ENCODE measurements at regions not wholly inside any gene's neighbourhood (a gene's known extent, or its start where the extent isn't known, plus 50 kb on each side); places are given as distances from the start of the nearest gene placed in this dataset.

DNA sequence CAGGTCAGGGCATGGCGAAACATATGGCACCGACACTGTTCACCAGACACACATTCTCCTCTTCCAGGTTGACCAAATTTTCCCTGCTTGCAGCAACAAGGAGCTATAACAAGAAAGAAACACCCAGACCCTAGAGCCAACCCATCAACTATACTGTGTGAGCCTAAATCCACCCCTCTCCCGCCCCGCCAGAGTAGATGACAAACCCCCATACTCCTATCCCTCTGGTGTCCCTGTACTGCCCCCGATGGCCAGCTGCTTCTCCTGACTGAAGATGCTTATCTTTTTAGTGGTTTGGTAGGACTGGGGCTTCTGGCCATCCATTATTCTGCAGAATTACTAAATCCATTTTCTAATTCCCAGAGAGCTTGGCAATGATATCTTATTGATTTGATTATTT is 70.1 kb upstream of the EEPD1 start:
- Mint-ChIP-seq H3K27ac (no peak overlapping the region), H3K4me3 (no peak overlapping the region), H3K36me3 (ENCODE audit: low read depth) (no peaks in the 10 kb centered on the region), H3K4me1 (ENCODE audit: low read depth) (no peaks in the 10 kb centered on the region), H3K9me3 (no peaks in the 10 kb centered on the region), H3K27me3 (peaks cover 3% of the 10 kb centered on the region)
- DNase-seq: no peak

DNA sequence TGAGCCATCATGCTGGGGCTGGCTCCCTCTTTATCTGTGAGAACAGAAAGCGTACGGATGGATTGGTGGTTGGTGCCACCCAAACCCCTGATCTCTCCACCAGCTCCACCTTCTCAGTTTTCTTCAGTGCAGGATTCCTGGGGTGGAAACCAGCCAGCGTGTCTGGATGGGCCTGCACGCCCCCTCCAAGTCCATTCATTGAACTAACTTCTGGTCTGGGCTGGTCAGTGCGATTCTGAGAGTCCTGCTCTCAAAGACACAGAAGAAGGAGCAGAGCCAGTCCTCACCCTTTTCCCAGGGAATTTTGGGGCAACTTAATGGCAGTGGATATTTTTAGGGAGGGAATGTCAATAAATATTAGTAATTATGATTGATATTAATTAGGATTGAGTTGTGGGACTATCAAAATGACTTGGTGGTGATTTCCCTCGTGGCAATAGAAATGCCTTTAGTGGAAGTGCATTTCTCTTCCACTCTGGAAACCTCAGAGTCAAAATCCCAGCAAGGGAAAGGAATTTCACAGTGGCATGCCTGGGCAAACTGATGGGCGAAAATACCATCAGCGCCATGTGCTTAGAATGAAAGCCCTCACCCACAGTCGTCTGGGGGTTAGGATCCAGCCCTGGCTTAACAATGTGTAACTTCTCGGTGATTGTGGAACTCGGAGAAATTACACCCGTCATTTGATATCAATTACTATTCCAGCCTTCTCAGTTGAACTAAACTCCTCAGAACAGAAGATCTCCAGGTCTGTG is 69.3 kb upstream of the EEPD1 start:
- Mint-ChIP-seq H3K4me3 (no peak overlapping the region), H3K27ac (no peak overlapping the region), H3K36me3 (ENCODE audit: low read depth) (no peaks in the 10 kb centered on the region), H3K9me3 (no peaks in the 10 kb centered on the region), H3K27me3 (peaks cover 3% of the 10 kb centered on the region), H3K4me1 (ENCODE audit: low read depth) (no peaks in the 10 kb centered on the region)
- DNase-seq: no peak

DNA sequence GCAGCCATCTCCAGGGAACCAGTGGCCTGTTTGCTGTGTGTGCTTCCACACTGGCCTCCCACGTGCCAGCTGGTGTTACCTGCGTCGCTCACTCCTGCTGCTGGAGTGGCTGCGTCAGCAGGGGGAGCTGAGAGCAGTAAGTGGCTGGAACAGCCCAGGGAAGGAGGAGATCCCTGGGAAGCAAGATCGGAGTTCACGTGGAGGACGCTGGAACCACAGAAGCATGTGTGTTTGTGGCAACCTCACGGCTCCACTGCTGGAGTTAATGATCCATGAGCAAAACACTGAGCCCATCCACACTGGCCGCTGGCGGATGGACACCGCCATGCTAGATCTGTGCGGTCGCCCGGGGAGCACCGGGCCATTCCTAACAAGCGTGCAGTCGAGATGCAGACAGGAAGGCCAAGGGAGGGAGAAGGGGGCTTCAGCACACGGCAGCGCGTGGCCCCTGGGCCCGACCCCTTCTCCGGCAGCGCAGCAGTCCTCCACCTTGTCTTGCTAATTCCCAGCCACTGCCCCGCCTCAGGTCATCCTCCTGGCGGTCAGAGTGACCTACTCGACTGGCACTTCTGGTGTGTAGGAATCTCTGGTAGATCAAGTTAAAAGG is 68.5 kb upstream of the EEPD1 start:
- H3K27ac Mint-ChIP-seq: no peak overlapping the region
- H3K27me3 Mint-ChIP-seq: peaks cover 3% of the 10 kb centered on the region
- no peaks in the 10 kb centered on the region for H3K4me1 Mint-ChIP-seq (ENCODE audit: low read depth)
- DNase-seq: no peak
- H3K4me3 Mint-ChIP-seq: no peak overlapping the region
- no peaks in the 10 kb centered on the region for H3K9me3 Mint-ChIP-seq
- no peaks in the 10 kb centered on the region for H3K36me3 Mint-ChIP-seq (ENCODE audit: low read depth)

DNA sequence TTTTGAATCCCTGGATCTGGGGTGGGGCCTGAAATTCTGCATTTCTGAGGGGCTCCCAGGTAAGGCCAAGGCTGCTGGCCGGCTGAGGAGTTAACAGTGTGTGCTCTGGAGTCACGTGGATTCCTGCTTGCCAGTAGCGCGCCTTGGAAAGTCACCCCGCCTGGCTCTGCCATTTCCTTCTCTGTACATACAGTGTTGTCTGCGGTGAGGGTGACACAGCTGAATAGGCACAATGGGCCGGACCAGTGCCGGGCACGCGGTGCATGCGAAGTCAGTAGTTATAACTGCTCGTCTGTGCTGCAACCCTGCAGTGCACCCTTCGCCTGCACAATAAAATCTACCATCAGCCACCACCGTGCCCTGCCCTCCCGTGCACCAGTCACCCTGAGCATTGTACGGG is 68.0 kb upstream of the EEPD1 start:
- no peaks in the 10 kb centered on the region for H3K9me3 Mint-ChIP-seq
- peaks cover 3% of the 10 kb centered on the region for H3K27me3 Mint-ChIP-seq
- no peaks in the 10 kb centered on the region for H3K4me1 Mint-ChIP-seq (ENCODE audit: low read depth)
- H3K4me3 Mint-ChIP-seq: no peak overlapping the region
- DNase-seq: no peak
- H3K27ac Mint-ChIP-seq: no peak overlapping the region
- no peaks in the 10 kb centered on the region for H3K36me3 Mint-ChIP-seq (ENCODE audit: low read depth)

DNA sequence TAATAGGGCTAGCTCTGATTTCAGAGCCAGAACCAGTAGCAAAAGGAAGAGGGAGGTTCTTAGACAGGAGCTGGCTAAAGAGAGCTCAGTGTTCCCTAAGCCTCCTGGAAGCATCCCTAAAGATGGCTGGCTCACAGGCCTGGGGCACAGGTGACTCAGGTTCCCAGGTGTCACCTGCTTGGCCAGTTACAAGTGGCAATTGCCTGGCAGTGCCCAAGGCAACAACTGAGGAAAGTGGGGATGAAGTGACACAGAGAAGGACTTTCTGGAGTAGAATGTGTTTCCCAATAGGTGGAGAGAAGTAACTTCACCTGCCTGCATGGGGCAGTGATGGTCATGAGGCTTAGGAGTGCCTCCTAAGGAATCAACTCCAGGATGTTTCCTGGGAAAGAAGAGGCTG is 66.5 kb upstream of the EEPD1 start:
- H3K4me3 Mint-ChIP-seq: no peak overlapping the region
- peaks cover 3% of the 10 kb centered on the region for H3K27me3 Mint-ChIP-seq
- H3K9me3 Mint-ChIP-seq: no peaks in the 10 kb centered on the region
- H3K27ac Mint-ChIP-seq: no peak overlapping the region
- H3K4me1 Mint-ChIP-seq (ENCODE audit: low read depth): no peaks in the 10 kb centered on the region
- no peaks in the 10 kb centered on the region for H3K36me3 Mint-ChIP-seq (ENCODE audit: low read depth)
- DNase-seq: no peak

DNA sequence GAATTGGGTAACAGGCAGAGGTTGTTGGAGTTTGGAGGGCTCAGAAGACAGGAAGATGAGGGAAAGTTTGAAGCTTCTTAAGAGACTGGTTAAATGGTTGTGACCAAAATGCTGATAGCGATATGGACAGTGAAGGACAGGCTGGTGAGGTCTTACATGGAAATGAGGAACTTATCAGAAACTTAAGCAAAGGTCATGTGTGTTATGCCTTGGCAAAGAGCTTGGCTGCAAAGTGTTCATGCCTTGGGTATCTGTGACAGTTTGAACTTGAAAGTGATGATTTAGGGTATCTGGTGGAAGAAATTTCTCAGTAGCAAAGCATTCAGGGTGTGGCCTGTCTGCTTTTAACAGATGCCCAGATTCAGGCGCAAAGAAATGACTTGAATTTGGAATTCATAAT is 64.5 kb upstream of the EEPD1 start:
- H3K4me1 Mint-ChIP-seq (ENCODE audit: low read depth): no peaks in the 10 kb centered on the region
- H3K27me3 Mint-ChIP-seq: no peaks in the 10 kb centered on the region
- H3K9me3 Mint-ChIP-seq: no peaks in the 10 kb centered on the region
- DNase-seq: no peak
- no peaks in the 10 kb centered on the region for H3K36me3 Mint-ChIP-seq (ENCODE audit: low read depth)
- no peak overlapping the region for H3K27ac Mint-ChIP-seq
- no peak overlapping the region for H3K4me3 Mint-ChIP-seq

DNA sequence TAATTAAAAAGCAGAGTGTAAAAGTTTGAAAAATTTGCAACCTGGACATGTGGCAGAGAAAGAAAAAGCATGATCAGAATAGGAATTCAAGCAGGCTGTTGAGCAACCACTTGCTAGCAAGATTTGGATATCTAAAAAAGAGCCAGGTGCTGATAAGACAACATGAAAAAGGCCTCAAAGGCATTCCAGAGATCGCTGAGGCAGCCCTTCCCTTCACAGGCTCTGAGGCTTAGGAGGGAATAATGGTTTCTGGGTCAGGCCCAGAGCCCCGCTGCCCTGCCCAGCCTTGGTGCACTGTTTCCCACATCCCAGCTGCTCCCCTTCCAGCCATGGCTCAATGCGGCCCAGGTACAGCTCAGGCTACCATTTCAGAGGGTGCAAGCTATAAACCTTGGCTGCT is 64.1 kb upstream of the EEPD1 start:
- H3K36me3 Mint-ChIP-seq (ENCODE audit: low read depth): no peaks in the 10 kb centered on the region
- no peak overlapping the region for H3K27ac Mint-ChIP-seq
- H3K9me3 Mint-ChIP-seq: no peaks in the 10 kb centered on the region
- no peak overlapping the region for H3K4me3 Mint-ChIP-seq
- H3K4me1 Mint-ChIP-seq (ENCODE audit: low read depth): no peaks in the 10 kb centered on the region
- DNase-seq: no peak
- H3K27me3 Mint-ChIP-seq: no peaks in the 10 kb centered on the region

DNA sequence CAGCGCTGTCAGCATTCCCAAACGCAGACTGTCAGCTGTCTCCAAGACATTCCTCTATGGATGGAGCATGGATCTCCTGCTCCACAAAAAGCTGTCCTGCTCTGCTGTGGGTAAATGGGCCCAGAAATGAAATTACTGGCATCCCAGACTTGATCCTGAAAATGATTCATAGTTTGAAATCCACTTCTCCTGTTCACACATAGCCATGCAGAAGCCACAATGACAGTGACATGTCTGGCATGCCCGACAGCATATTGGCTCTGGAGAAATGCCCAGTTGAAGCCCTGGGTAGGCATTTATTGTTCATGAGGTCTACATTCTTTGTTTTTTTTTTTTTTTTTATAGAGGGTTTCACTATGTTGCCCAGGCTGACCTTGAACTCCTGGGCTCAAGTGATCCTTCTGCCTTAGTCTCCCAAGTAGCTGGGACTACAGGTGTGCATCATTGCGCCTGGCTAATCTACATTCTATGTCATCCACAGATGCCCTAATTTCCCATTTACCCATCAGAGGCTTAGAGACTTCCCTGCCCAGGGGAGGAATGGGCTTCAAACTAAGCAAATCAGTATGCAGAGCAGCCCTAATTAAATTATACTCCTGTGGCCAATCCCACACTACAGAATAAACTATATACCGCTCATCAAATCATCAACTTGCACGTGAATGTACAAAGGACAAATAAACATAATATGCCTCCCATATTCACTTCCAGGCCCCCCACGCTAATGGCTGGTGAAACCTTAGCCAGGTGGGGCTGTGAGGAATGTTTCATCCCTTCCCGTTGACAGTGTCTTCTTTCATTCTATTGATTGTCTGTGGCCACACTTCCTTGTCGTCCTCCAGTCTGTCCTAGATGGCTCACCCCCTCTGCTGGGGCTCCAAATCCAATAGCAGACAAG is 61.8 kb upstream of the EEPD1 start:
- no peak for DNase-seq

DNA sequence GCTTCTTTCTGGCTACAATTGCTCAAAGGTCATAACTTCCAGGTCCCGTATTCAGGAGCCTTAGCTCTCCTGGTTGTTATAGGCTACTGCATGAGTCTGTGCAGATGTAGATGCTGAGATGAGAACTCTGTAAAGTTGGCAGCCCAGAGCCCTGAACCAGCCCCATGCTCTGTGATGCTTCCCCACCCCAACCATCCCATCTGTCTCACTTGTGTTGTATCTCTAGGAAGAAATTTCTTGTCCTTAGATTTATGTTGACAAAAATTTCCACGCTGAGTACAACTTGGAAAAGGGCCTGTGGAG is 61.2 kb upstream of the EEPD1 start:
- no peaks in the 10 kb centered on the region for H3K4me1 Mint-ChIP-seq (ENCODE audit: low read depth)
- H3K4me3 Mint-ChIP-seq: no peak overlapping the region
- H3K9me3 Mint-ChIP-seq: no peaks in the 10 kb centered on the region
- DNase-seq: no peak
- H3K27me3 Mint-ChIP-seq: no peaks in the 10 kb centered on the region
- H3K27ac Mint-ChIP-seq: no peak overlapping the region
- no peaks in the 10 kb centered on the region for H3K36me3 Mint-ChIP-seq (ENCODE audit: low read depth)

More for the DNA sequence above, 61.8 kb upstream of the EEPD1 start:
- Mint-ChIP-seq H3K4me1 (ENCODE audit: low read depth) (no peaks in the 10 kb centered on the region), H3K4me3 (no peak overlapping the region), H3K36me3 (ENCODE audit: low read depth) (no peaks in the 10 kb centered on the region), H3K27ac (no peak overlapping the region), H3K9me3 (no peaks in the 10 kb centered on the region), H3K27me3 (no peaks in the 10 kb centered on the region)

DNA sequence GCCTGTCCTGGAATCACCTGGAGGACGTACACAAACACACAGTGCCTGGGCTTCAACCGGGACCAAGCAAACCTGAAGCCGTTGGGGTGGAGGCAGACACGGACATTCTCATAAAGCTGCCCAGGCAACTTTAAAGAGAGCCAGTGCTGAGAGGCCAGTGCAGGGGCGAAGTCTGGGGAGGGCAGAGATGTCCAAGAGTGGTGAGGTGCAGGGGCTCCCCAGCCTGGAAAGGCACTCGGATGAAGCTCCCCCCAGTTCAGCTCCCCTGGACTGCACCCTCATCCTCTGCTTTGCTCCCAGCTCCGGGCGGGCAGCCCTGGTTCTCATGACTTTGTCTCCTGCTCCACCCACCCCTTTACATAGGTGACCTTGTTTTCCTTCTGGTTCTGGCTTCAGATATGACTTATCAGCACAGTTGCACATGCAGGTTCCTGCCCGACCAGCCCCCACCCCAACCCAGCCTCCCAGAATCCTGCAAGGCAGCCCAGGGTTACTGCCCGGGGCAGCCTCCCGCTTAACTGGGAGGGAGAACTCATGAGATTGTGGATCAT is 60.8 kb upstream of the EEPD1 start:
- Mint-ChIP-seq H3K9me3 (no peaks in the 10 kb centered on the region), H3K27me3 (no peaks in the 10 kb centered on the region), H3K36me3 (ENCODE audit: low read depth) (no peaks in the 10 kb centered on the region), H3K4me3 (no peak overlapping the region), H3K27ac (no peak overlapping the region), H3K4me1 (ENCODE audit: low read depth) (no peaks in the 10 kb centered on the region)
- DNase-seq: no peak

DNA sequence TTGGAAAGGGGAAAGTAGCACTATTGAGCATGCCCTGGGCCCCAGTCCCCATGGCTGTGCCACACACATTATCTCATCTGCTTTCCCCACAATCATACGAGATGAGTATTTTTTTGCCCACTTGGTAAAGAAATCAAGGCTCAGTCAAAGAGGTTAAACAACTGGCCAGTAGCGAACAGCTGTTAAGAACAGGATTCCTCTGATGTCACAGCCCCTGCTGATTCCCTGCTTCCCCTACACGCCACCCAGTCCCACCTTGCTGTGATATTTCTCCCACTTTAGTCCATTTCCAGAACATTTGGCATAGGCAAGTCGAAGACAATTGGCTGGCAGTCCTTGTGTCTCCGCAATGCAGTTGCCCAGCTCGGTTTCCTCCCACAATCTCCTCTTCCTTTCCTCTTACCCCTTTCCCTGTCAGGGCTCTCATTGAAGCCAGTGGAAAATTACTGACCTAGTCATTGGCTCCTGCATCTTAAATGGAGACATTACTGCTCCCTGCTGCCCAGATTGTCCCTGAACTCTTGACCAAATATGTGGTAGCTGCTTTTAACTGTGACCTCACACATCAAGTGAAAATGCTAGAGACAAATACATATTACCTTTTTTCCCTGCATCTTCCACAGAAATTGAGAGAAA is 56.5 kb upstream of the EEPD1 start:
- no peak overlapping the region for H3K4me3 Mint-ChIP-seq
- DNase-seq: no peak
- H3K4me1 Mint-ChIP-seq (ENCODE audit: low read depth): no peaks in the 10 kb centered on the region
- no peaks in the 10 kb centered on the region for H3K36me3 Mint-ChIP-seq (ENCODE audit: low read depth)
- no peak overlapping the region for H3K27ac Mint-ChIP-seq
- H3K9me3 Mint-ChIP-seq: peaks cover 8% of the 10 kb centered on the region
- no peaks in the 10 kb centered on the region for H3K27me3 Mint-ChIP-seq

DNA sequence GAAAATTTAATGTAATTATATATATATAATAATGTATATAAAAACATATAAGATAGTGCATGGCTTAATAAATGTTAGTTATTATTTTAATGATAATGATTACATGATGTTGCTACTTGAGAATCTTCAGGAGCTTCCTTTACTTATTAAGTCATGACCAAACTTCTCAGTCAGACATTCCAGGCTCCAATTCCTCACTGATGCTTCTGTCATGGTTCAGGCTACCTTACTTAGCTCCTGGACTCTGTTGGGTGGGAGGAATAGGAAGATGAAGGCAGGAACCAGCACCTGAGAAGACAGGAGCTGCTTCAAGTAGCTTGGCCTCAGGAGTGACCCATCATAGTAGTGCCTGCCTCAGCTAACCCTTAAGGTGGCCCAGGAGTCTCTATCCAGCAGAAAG is 55.0 kb upstream of the EEPD1 start:
- H3K27me3 Mint-ChIP-seq: no peaks in the 10 kb centered on the region
- no peak overlapping the region for H3K4me3 Mint-ChIP-seq
- no peak overlapping the region for H3K27ac Mint-ChIP-seq
- no peaks in the 10 kb centered on the region for H3K36me3 Mint-ChIP-seq (ENCODE audit: low read depth)
- H3K9me3 Mint-ChIP-seq: peaks cover 8% of the 10 kb centered on the region
- no peak for DNase-seq
- no peaks in the 10 kb centered on the region for H3K4me1 Mint-ChIP-seq (ENCODE audit: low read depth)

DNA sequence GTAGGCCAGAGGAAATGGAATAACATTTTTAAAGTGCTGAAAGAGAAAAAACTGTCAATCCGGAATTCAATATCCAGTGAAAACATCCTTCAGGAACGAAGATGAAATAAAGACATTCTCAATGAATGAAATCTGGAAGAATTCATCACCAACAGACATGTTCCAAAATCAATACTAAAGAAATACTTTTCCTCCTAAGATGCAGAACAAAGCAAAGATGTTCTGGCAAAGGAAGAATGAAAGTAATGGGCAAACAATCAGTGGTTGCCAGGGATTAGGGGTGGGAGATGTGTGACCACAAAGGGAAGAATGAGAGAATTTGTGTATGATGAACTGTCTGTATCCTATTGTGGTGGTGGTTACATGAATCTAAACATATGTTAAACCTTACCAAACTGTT is 52.8 kb upstream of the EEPD1 start:
- Mint-ChIP-seq H3K4me3 (no peak overlapping the region), H3K9me3 (peaks cover 8% of the 10 kb centered on the region), H3K4me1 (ENCODE audit: low read depth) (no peaks in the 10 kb centered on the region), H3K27me3 (no peaks in the 10 kb centered on the region), H3K27ac (no peak overlapping the region), H3K36me3 (ENCODE audit: low read depth) (no peaks in the 10 kb centered on the region)
- DNase-seq: no peak

DNA sequence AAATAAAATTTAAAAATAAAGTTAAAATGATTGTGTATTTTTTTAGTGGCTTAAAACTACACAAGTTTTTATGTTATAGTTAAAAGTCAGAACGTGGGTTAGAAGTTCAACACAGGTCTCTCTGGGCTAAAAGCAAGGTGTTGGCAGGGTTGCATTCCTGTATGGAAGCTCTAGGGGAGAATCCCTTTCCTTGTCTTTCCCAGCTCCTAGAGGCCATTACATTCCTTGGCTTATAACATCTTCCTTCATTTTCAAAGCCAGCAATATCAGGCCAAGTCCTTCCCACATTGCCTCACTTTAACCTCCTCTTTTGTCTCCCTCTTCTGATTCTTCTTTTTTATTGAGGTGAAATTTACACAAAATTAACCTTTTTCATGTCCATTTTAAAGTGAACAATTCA is 52.4 kb upstream of the EEPD1 start:
- Mint-ChIP-seq H3K27me3 (no peaks in the 10 kb centered on the region), H3K4me3 (no peak overlapping the region), H3K36me3 (ENCODE audit: low read depth) (no peaks in the 10 kb centered on the region), H3K4me1 (ENCODE audit: low read depth) (no peaks in the 10 kb centered on the region), H3K9me3 (peaks cover 8% of the 10 kb centered on the region), H3K27ac (no peak overlapping the region)
- DNase-seq: no peak
